Naive thymus-derived CD4-positive, alpha-beta T cell (primary cell): ENCODE measurements at regions not wholly inside any gene's neighbourhood (a gene's known extent, or its start where the extent isn't known, plus 50 kb on each side); places are given as distances from the start of the nearest gene placed in this dataset.

Source experiments
- ATAC-seq: fragments of 150-1000 bp; cut with Tn5 transposase; 2 replicates; pipeline ENCODE4 v1.10.0; 2021; ENCODE audit warnings: mild to moderate bottlenecking, moderate library complexity
- CTCF ChIA-PET: fragments of 350-600 bp; sonication (Branson Sonifier 250); formaldehyde crosslinking; loops from one replicate; lab custom pipeline; 2021; ENCODE audit warnings: antibody characterized with exemption; lab: Charles Lee
- POLR2A ChIA-PET: fragments of 350-600 bp; sonication (Branson Sonifier 250); formaldehyde crosslinking; loops from one replicate; lab custom pipeline; 2021; ENCODE audit warnings: antibody characterized with exemption, inconsistent platforms; lab: Charles Lee
- DNase-seq, 9 donors: peaks; one replicate each; pipeline versions ENCODE4 v3.0.0 to v3.0.0-alpha.2; 2020 to 2022; ENCODE audit warnings: mixed read lengths in 1 of 9
- H3K27ac ChIP-seq: one replicate; pipeline ENCODE4 v1.7.0; 2013; ENCODE audit warnings: mild to moderate bottlenecking, low read depth, low read length, moderate library complexity
- H3K27me3 ChIP-seq, 2 donors: one replicate each; pipeline ENCODE4 v1.7.0; 2013; ENCODE audit warnings: low read length in 2 of 2, mild to moderate bottlenecking in 2 of 2, moderate library complexity in 2 of 2; ENCODE audit not compliant: control insufficient read depth in 2 of 2, insufficient read depth in 2 of 2
- H3K36me3 ChIP-seq, 3 experiments: 1 replicate in 2 of 3; 2 replicates in 1 of 3; pipeline ENCODE4 v1.7.0; 2013; ENCODE audit warnings: low read length in 3 of 3, mild to moderate bottlenecking in 3 of 3, moderate library complexity in 1 of 3; ENCODE audit not compliant: insufficient read depth in 3 of 3, control insufficient read depth in 2 of 3
- H3K4me1 ChIP-seq, 2 donors: one replicate each; pipeline ENCODE4 v1.7.0; 2013; ENCODE audit warnings: low read length in 2 of 2, mild to moderate bottlenecking in 2 of 2, moderate library complexity in 1 of 2; ENCODE audit not compliant: control insufficient read depth in 2 of 2, insufficient read depth in 2 of 2
- H3K4me3 ChIP-seq: 2 replicates; pipeline ENCODE4 v1.7.0; 2013; ENCODE audit warnings: mild to moderate bottlenecking, low read length
- H3K9me3 ChIP-seq, 3 experiments: 1 replicate in 2 of 3; 2 replicates in 1 of 3; pipeline ENCODE4 v1.7.0; 2013; ENCODE audit warnings: low read length in 3 of 3; ENCODE audit not compliant: control insufficient read depth in 2 of 3
- H3K27ac Mint-ChIP-seq, 9 donors: one replicate each; pipeline ENCODE4 v1.8.0; 2020 to 2022; ENCODE audit warnings: mixed read lengths in 9 of 9, mild to moderate bottlenecking in 8 of 9, moderate library complexity in 5 of 9, inconsistent platforms in 2 of 9
- H3K27me3 Mint-ChIP-seq, 5 donors: one replicate each; pipeline ENCODE4 v1.8.0; 2021 to 2022; ENCODE audit warnings: mixed read lengths in 5 of 5, mild to moderate bottlenecking in 1 of 5
- H3K36me3 Mint-ChIP-seq, 5 donors: one replicate each; pipeline ENCODE4 v1.8.0; 2020 to 2022; ENCODE audit warnings: mixed read lengths in 5 of 5, mild to moderate bottlenecking in 3 of 5, inconsistent platforms in 1 of 5
- H3K4me1 Mint-ChIP-seq, 7 donors: one replicate each; pipeline ENCODE4 v1.8.0; 2020 to 2022; ENCODE audit warnings: mixed read lengths in 7 of 7, mild to moderate bottlenecking in 3 of 7, inconsistent platforms in 1 of 7
- H3K4me3 Mint-ChIP-seq, 10 donors: one replicate each; pipeline ENCODE4 v1.8.0; 2020 to 2022; ENCODE audit warnings: mild to moderate bottlenecking in 10 of 10, mixed read lengths in 10 of 10, moderate library complexity in 6 of 10, inconsistent platforms in 2 of 10
- H3K9me3 Mint-ChIP-seq, 11 donors: one replicate each; pipeline ENCODE4 v1.8.0; 2020 to 2022; ENCODE audit warnings: mixed read lengths in 11 of 11, mild to moderate bottlenecking in 4 of 11, inconsistent platforms in 1 of 11, moderate library complexity in 1 of 11
- intact Hi-C, 2 donors: fragments of 100-400 bp; cut with micrococcal nuclease; formaldehyde crosslinking; loops; one replicate each; pipeline ENCODE4 v1.15.1; 2023

GRCh38 chr5:161030229-161030628, 178.2 kb upstream of the ATP10B start:
- H3K4me1 ChIP-seq, result no peaks in the 10 kb centered on the region
- ATAC-seq (no peak), DNase-seq (no peak)
- Mint-ChIP-seq H3K9me3 (peaks cover 0 to 6% (median 0%) of the 10 kb centered on the region in 11 donors), H3K4me1 (no peaks in the 10 kb centered on the region), H3K36me3 (no peaks in the 10 kb centered on the region), H3K27me3 (peaks cover 0 to under 1% (median 0%) of the 10 kb centered on the region in 5 donors), H3K27ac (no peak overlapping the region), H3K4me3 (no peak overlapping the region)
- intact Hi-C loops, result no loop called here
- H3K27me3 ChIP-seq, result no peaks in the 10 kb centered on the region
- H3K36me3 ChIP-seq, result no peaks in the 10 kb centered on the region
- no peak overlapping the region for H3K4me3 ChIP-seq
- CTCF ChIA-PET, result no interaction called here
- no peak overlapping the region for H3K27ac ChIP-seq
- POLR2A ChIA-PET, result no interaction called here
- no peaks in the 10 kb centered on the region for H3K9me3 ChIP-seq

DNA sequence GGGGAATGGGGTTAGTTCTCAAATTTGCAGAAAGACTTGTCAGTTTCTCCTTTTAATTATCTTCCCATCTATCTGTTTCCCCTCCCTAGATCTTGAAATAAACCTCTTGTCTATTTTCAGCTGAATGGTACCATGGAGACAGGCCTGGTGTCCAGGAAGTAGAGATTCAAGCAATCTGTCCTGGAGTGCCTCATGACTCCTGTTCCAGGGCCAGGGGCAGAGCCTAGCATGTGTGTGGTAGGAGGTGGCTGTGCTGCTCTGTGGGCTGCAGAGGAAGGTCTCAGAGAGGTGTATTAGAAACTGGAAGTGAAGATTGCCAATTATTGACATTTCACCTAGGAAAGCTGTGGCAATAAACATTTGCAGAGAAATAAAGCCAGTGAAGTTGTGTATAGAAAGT, 175.8 kb upstream of the ATP10B start:
- Histone ChIP-seq H3K27ac (no peak overlapping the region), H3K36me3 (no peaks in the 10 kb centered on the region), H3K9me3 (no peaks in the 10 kb centered on the region), H3K4me1 (no peaks in the 10 kb centered on the region), H3K4me3 (no peak overlapping the region), H3K27me3 (no peaks in the 10 kb centered on the region)
- Mint-ChIP-seq H3K36me3 (no peaks in the 10 kb centered on the region), H3K27ac (no peak overlapping the region), H3K27me3 (no peaks in the 10 kb centered on the region), H3K4me3 (no peak overlapping the region), H3K9me3 (peaks cover 0 to 6% (median 0%) of the 10 kb centered on the region in 11 donors), H3K4me1 (no peaks in the 10 kb centered on the region)
- ATAC-seq (no peak), DNase-seq (no peak)
- ChIA-PET CTCF (no interaction called here), POLR2A (no interaction called here)
- intact Hi-C loops, result no loop called here

DNA sequence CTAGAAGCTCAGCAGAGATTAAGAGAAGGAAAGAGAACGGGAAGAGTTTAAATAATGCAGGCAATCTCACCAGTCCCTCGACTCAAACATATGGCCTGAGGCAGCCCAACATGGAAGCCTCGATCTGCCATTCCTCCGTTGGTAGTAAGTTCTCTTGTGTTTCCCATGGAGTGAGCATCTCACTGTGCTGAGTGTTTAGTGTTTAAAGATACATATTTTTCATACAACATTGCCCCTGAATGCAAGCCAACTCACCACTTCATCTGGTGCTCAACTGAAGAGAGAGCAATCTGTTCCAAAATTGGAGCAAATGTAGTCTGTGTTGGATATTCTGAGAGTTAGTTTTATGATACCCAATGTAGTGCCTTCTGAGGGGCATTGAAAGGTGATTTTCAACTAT, 171.5 kb upstream of the ATP10B start:
- H3K36me3 ChIP-seq, result no peaks in the 10 kb centered on the region
- H3K4me3 ChIP-seq, result no peak overlapping the region
- H3K27me3 ChIP-seq, result no peaks in the 10 kb centered on the region
- H3K4me1 ChIP-seq, result no peaks in the 10 kb centered on the region
- no peaks in the 10 kb centered on the region for H3K9me3 ChIP-seq
- no peaks in the 10 kb centered on the region for H3K36me3 Mint-ChIP-seq
- no peak overlapping the region for H3K27ac Mint-ChIP-seq
- intact Hi-C loops, result no loop called here
- H3K27me3 Mint-ChIP-seq, result peaks cover 0 to 10% (median 0%) of the 10 kb centered on the region in 5 donors
- ATAC-seq (no peak), DNase-seq (no peak)
- H3K4me1 Mint-ChIP-seq, result no peaks in the 10 kb centered on the region
- no peak overlapping the region for H3K4me3 Mint-ChIP-seq
- CTCF ChIA-PET, result no interaction called here
- peaks cover 0 to 5% (median 0%) of the 10 kb centered on the region in 11 donors for H3K9me3 Mint-ChIP-seq
- POLR2A ChIA-PET, result no interaction called here
- no peak overlapping the region for H3K27ac ChIP-seq

GRCh38 chr5:161022151-161022550, 170.1 kb upstream of the ATP10B start:
- intact Hi-C loops, result no loop called here
- Mint-ChIP-seq H3K4me3 (no peak overlapping the region), H3K27me3 (peaks cover 0 to 11% (median 0%) of the 10 kb centered on the region in 5 donors), H3K4me1 (no peaks in the 10 kb centered on the region), H3K27ac (no peak overlapping the region), H3K36me3 (no peaks in the 10 kb centered on the region), H3K9me3 (peaks cover 0 to 5% (median 0%) of the 10 kb centered on the region in 11 donors)
- no peaks in the 10 kb centered on the region for H3K36me3 ChIP-seq
- POLR2A ChIA-PET, result no interaction called here
- no peak overlapping the region for H3K4me3 ChIP-seq
- no peaks in the 10 kb centered on the region for H3K27me3 ChIP-seq
- no peaks in the 10 kb centered on the region for H3K4me1 ChIP-seq
- DNase-seq (no peak), ATAC-seq (no peak)
- no peaks in the 10 kb centered on the region for H3K9me3 ChIP-seq
- CTCF ChIA-PET, result no interaction called here
- no peak overlapping the region for H3K27ac ChIP-seq

- ChIA-PET CTCF (no interaction called here), POLR2A (no interaction called here)
- H3K27me3 ChIP-seq, result no peaks in the 10 kb centered on the region
- Mint-ChIP-seq H3K27me3 (peaks cover 0 to 9% (median 0%) of the 10 kb centered on the region in 5 donors), H3K4me3 (no peak overlapping the region), H3K9me3 (peaks cover 0 to 22% (median 7%) of the 10 kb centered on the region in 11 donors), H3K27ac (no peak overlapping the region), H3K36me3 (peaks cover 0 to 4% (median 0%) of the 10 kb centered on the region in 5 donors), H3K4me1 (no peaks in the 10 kb centered on the region)
- no peak overlapping the region for H3K4me3 ChIP-seq
- no peaks in the 10 kb centered on the region for H3K4me1 ChIP-seq
- ATAC-seq (no peak), DNase-seq (no peak)
- H3K9me3 ChIP-seq, result peaks cover 0 to 9% (median 0%) of the 10 kb centered on the region in 3 experiments
- no peak overlapping the region for H3K27ac ChIP-seq
- intact Hi-C loops, result no loop called here
- no peaks in the 10 kb centered on the region for H3K36me3 ChIP-seq
Measured at GRCh38 chr5:161009817-161010216, 157.8 kb upstream of the ATP10B start.

DNA sequence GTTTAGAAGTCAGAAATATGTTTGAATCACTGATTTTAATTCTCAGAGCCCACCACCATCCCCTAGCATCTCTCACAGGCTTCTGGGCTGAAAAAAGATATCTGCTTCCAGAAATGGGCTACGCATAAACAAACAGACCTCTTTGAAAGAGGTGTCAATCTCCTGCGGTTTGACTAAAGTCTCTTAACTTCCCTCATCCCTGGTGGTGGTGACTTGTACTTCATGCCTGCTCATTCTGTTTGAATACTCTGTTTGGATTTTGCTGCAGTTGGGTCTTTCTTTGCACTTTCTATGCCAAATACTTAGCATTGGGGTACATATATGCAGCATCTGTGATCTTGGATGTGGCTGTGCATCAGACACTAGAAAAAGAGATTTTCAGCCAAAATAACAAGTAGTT, 157.2 kb upstream of the ATP10B start:
- ATAC-seq, result no peak
- Mint-ChIP-seq H3K4me1 (no peaks in the 10 kb centered on the region), H3K27ac (no peak overlapping the region), H3K36me3 (peaks cover 0 to 4% (median 0%) of the 10 kb centered on the region in 5 donors), H3K27me3 (peaks cover 0 to 9% (median 0%) of the 10 kb centered on the region in 5 donors), H3K9me3 (peaks cover 0 to 27% (median 7%) of the 10 kb centered on the region in 11 donors), H3K4me3 (no peak overlapping the region)
- H3K27ac ChIP-seq, result no peak overlapping the region
- no peak for DNase-seq
- CTCF ChIA-PET, result no interaction called here
- no peaks in the 10 kb centered on the region for H3K27me3 ChIP-seq
- H3K4me1 ChIP-seq, result no peaks in the 10 kb centered on the region
- H3K4me3 ChIP-seq, result no peak overlapping the region
- H3K9me3 ChIP-seq, result peaks cover 0 to 11% (median 0%) of the 10 kb centered on the region in 3 experiments
- H3K36me3 ChIP-seq, result no peaks in the 10 kb centered on the region
- intact Hi-C loops, result no loop called here
- POLR2A ChIA-PET, result no interaction called here

- CTCF ChIA-PET, result no interaction called here
- Mint-ChIP-seq H3K36me3 (peaks cover 0 to 5% (median 0%) of the 10 kb centered on the region in 5 donors), H3K4me3 (no peak overlapping the region), H3K4me1 (no peaks in the 10 kb centered on the region), H3K9me3 (peaks cover 2 to 35% (median 11%) of the 10 kb centered on the region in 11 donors), H3K27me3 (peaks cover 0 to 9% (median 0%) of the 10 kb centered on the region in 5 donors), H3K27ac (no peak overlapping the region)
- H3K27me3 ChIP-seq, result no peaks in the 10 kb centered on the region
- intact Hi-C loops, result no loop called here
- no peak overlapping the region for H3K4me3 ChIP-seq
- H3K36me3 ChIP-seq, result no peaks in the 10 kb centered on the region
- peaks cover 0 to 15% (median 0%) of the 10 kb centered on the region in 3 experiments for H3K9me3 ChIP-seq
- H3K27ac ChIP-seq, result no peak overlapping the region
- ATAC-seq, result no peak
- DNase-seq, result no peak
- POLR2A ChIA-PET, result no interaction called here
- H3K4me1 ChIP-seq, result no peaks in the 10 kb centered on the region
Measured at GRCh38 chr5:161007879-161008278, 155.9 kb upstream of the ATP10B start.
